Gastroesophageal sphincter (tissue), 2 donors: ENCODE measurements at regions not wholly inside any gene's neighbourhood (a gene's known extent, or its start where the extent isn't known, plus 50 kb on each side); places are given as distances from the start of the nearest gene placed in this dataset.

Experiments
- EP300 ChIP-seq: sonication (generic); formaldehyde crosslinking; IDR thresholded peaks from one replicate; pipeline ENCODE4 v1.6.1; 2017; ENCODE audit warnings: antibody characterized with exemption, mild to moderate bottlenecking
- POLR2A ChIP-seq, 2 donors: fragments of 450-650 bp; IDR thresholded peaks; one replicate each; pipeline ENCODE4 v1.6.1; 2017; ENCODE audit warnings: antibody characterized with exemption in 2 of 2, mild to moderate bottlenecking in 2 of 2, moderate library complexity in 1 of 2

DNA sequence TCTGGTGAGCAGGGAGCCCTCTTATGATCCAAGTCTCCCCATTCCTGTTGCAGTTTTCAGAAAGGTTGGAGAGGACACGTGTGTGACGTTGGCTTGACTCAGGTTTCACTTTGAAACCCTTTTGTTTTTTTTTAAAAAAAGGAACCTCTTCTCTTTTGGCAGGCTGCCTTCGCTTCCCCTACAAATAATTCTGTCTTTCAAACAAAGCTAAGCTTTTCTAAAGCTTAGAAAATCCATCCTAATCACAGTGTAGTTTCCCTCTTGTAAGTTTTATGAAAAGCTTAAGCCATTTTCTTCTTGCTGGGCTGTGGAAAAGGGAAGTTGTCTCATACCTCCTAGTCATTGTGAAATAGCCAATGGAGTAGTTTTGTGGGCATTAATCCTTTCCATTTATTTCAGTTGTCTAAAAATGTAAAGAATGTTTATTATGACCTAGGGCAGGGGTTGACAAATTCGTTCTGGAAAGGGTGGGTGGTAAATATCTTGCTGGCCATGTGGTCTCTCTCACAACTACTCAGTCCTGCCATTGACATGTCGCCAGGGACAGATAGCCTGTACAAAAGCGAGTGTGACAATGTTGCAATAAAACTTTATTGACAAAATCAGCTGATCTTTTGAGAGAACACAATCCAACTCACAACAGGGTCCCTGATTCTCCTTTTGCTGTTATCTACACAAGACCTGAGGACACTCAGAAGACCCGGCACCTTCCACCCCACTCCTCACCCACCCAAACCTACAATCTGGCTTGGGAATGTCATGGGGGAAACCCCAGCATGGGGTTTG, 878.8 kb downstream of the RNF144A start:
- TF ChIP-seq EP300 = no peak
- TF ChIP-seq POLR2A (IDR thresholded peaks at IDR 0.05) = no peak
